IMR-90 (cell line): ENCODE measurements at regions not wholly inside any gene's neighbourhood (a gene's known extent, or its start where the extent isn't known, plus 50 kb on each side); places are given as distances from the start of the nearest gene placed in this dataset.

ENCODE experiments used
- ATAC-seq: fragments of 200-7000 bp; cut with Tn5 transposase; 2 replicates; pipeline ENCODE4 v1.9.1; 2020; ENCODE audit warnings: low read depth, mild to moderate bottlenecking, moderate library complexity
- BruUV-seq: library from RNA; stranded (reverse); fragments of 400-500 nt; replicated peaks from 2 replicates; lab custom pipeline; 2021; lab: Mats Ljungman, UMichigan
- CTCF ChIA-PET: fragments of 300-600 bp; formaldehyde crosslinking; extraction: SDS; loops from one replicate; lab custom pipeline; 2021; ENCODE audit warnings: antibody characterized with exemption; lab: Yijun Ruan, JAX
- POLR2A ChIA-PET: fragments of 300-600 bp; sonication (Branson Sonifier 250); formaldehyde crosslinking; loops from one replicate; lab custom pipeline; 2022; ENCODE audit warnings: antibody characterized with exemption; ENCODE audit not compliant: unreplicated experiment; lab: Charles Lee
- DNase-seq: peaks from one replicate; pipeline ENCODE4 v3.0.0; 2013
- H2AFZ ChIP-seq: replicated peaks from 2 replicates; pipeline ENCODE3; 2013; ENCODE audit warnings: low read length, mild to moderate bottlenecking; ENCODE audit not compliant: poor library complexity
- H2AK5ac ChIP-seq: 2 replicates; pipeline ENCODE4 v1.6.1; 2013; ENCODE audit warnings: low read depth, low read length, inconsistent platforms
- H2AK9ac ChIP-seq: replicated peaks from 2 replicates; pipeline ENCODE3; 2013; ENCODE audit warnings: mild to moderate bottlenecking, low read depth, low read length, moderate library complexity; ENCODE audit not compliant: poor library complexity
- H2BK120ac ChIP-seq: 2 replicates; pipeline ENCODE4 v1.6.1; 2013; ENCODE audit warnings: low read depth, low read length, inconsistent platforms
- H2BK15ac ChIP-seq: 3 replicates; pipeline ENCODE4 v1.6.1; 2013; ENCODE audit warnings: low read depth, low read length, inconsistent platforms
- H2BK20ac ChIP-seq: 2 replicates; pipeline ENCODE4 v1.6.1; 2013; ENCODE audit warnings: low read depth, mild to moderate bottlenecking, inconsistent platforms, low read length, moderate library complexity
- H2BK5ac ChIP-seq: 2 replicates; pipeline ENCODE4 v1.6.1; 2013; ENCODE audit warnings: mild to moderate bottlenecking, low read depth, low read length, inconsistent platforms; ENCODE audit not compliant: poor library complexity, severe bottlenecking
- H3K14ac ChIP-seq: replicated peaks from 2 replicates; pipeline ENCODE4 v1.6.1; 2013; ENCODE audit warnings: low read depth, low read length, inconsistent platforms
- H3K18ac ChIP-seq: 2 replicates; pipeline ENCODE4 v1.6.1; 2013; ENCODE audit warnings: low read depth, low read length, control low read depth
- H3K23ac ChIP-seq: 2 replicates; pipeline ENCODE4 v1.6.1; 2013; ENCODE audit warnings: low read depth, low read length, inconsistent platforms
- H3K27ac ChIP-seq: 2 replicates; pipeline ENCODE4 v1.5.1; 2013; ENCODE audit warnings: mild to moderate bottlenecking, control low read depth, low read length; ENCODE audit not compliant: insufficient read depth
- H3K27me3 ChIP-seq: 2 replicates; pipeline ENCODE4 v1.6.1; 2013; ENCODE audit warnings: low read length; ENCODE audit not compliant: control insufficient read depth, insufficient read depth
- H3K36me3 ChIP-seq: 2 replicates; pipeline ENCODE4 v1.6.1; 2013; ENCODE audit warnings: low read length, mixed read lengths; ENCODE audit not compliant: control insufficient read depth, insufficient read depth
- H3K4ac ChIP-seq: 2 replicates; pipeline ENCODE4 v1.6.1; 2013; ENCODE audit warnings: low read depth, low read length, inconsistent platforms
- H3K4me1 ChIP-seq: 2 replicates; pipeline ENCODE4 v1.6.1; 2013; ENCODE audit warnings: low read length, mixed read lengths; ENCODE audit not compliant: control insufficient read depth, insufficient read depth
- H3K4me2 ChIP-seq: 2 replicates; pipeline ENCODE4 v1.6.1; 2013; ENCODE audit warnings: low read depth, mild to moderate bottlenecking, control low read depth, low read length, moderate library complexity
- H3K4me3 ChIP-seq: 2 replicates; pipeline ENCODE4 v1.5.1; 2013; ENCODE audit warnings: low read depth, mild to moderate bottlenecking, control low read depth, low read length, moderate library complexity; ENCODE audit not compliant: insufficient read depth
- H3K56ac ChIP-seq: 2 replicates; pipeline ENCODE4 v1.6.1; 2013; ENCODE audit warnings: low read length, inconsistent platforms; ENCODE audit not compliant: insufficient read depth; ENCODE audit errors: extremely low read depth
- H3K79me1 ChIP-seq, 2 experiments: 2 replicates each; pipeline ENCODE4 v1.6.1; 2013; ENCODE audit warnings: low read length in 2 of 2, inconsistent platforms in 1 of 2, low read depth in 1 of 2
- H3K9ac ChIP-seq: 2 replicates; pipeline ENCODE4 v1.6.1; 2013; ENCODE audit warnings: low read depth, low read length, control low read depth
- H3K9me1 ChIP-seq: 2 replicates; pipeline ENCODE4 v1.6.1; 2013; ENCODE audit warnings: low read length, inconsistent platforms; ENCODE audit not compliant: insufficient read depth
- H3K9me3 ChIP-seq: 2 replicates; pipeline ENCODE4 v1.6.1; 2013; ENCODE audit warnings: low read length; ENCODE audit not compliant: control insufficient read depth, insufficient read depth
- H4K20me1 ChIP-seq: 2 replicates; pipeline ENCODE4 v1.6.1; 2013; ENCODE audit warnings: low read length, inconsistent platforms; ENCODE audit not compliant: insufficient read depth
- H4K5ac ChIP-seq: 2 replicates; pipeline ENCODE4 v1.6.1; 2013; ENCODE audit warnings: mild to moderate bottlenecking, low read depth, low read length, control low read depth
- H4K8ac ChIP-seq, 2 experiments: 2 replicates each; pipeline ENCODE4 v1.6.1; 2013; ENCODE audit warnings: low read depth in 2 of 2, low read length in 2 of 2, control low read depth in 1 of 2, inconsistent platforms in 1 of 2
- H4K91ac ChIP-seq: 2 replicates; pipeline ENCODE4 v1.6.1; 2013; ENCODE audit warnings: low read depth, low read length, inconsistent platforms; ENCODE audit not compliant: insufficient read depth
- BHLHE40 ChIP-seq: fragments of 150-350 bp; IDR thresholded peaks from 2 replicates; pipeline ENCODE4 v1.6.1; 2016; ENCODE audit warnings: mild to moderate bottlenecking, low read depth, low read length
- CEBPB ChIP-seq: IDR thresholded peaks from 2 replicates; pipeline ENCODE4 v1.6.1; 2012; ENCODE audit warnings: low read depth, low read length, improper control_type of control experiment
- CHD1 ChIP-seq: IDR thresholded peaks from 2 replicates; pipeline ENCODE4 v1.6.1; 2012; ENCODE audit warnings: low read depth, low read length, improper control_type of control experiment
- FOS ChIP-seq: fragments of 150-350 bp; IDR thresholded peaks from 2 replicates; pipeline ENCODE4 v1.6.1; 2016; ENCODE audit warnings: low read depth, low read length
- MAFK ChIP-seq: IDR thresholded peaks from 2 replicates; pipeline ENCODE4 v1.6.1; 2012; ENCODE audit warnings: low read depth, low read length, improper control_type of control experiment
- MAZ ChIP-seq: IDR thresholded peaks from 2 replicates; pipeline ENCODE4 v1.6.1; 2012; ENCODE audit warnings: low read depth, mild to moderate bottlenecking, low read length, improper control_type of control experiment, moderate library complexity, borderline replicate concordance
- MXI1 ChIP-seq: IDR thresholded peaks from 2 replicates; pipeline ENCODE4 v1.6.1; 2012; ENCODE audit warnings: low read depth, mild to moderate bottlenecking, low read length, moderate library complexity, borderline replicate concordance
- NFE2L2 ChIP-seq: fragments of 150-350 bp; IDR thresholded peaks from 2 replicates; pipeline ENCODE4 v1.6.1; 2016; ENCODE audit warnings: low read depth, mild to moderate bottlenecking, low read length
- POLR2A ChIP-seq: IDR thresholded peaks from 2 replicates; pipeline ENCODE4 v1.6.1; 2012; ENCODE audit warnings: mild to moderate bottlenecking, low read depth, low read length
- RAD21 ChIP-seq: IDR thresholded peaks from 2 replicates; pipeline ENCODE4 v1.6.1; 2012; ENCODE audit warnings: low read length, improper control_type of control experiment
- RCOR1 ChIP-seq: IDR thresholded peaks from 2 replicates; pipeline ENCODE4 v1.6.1; 2012; ENCODE audit warnings: mild to moderate bottlenecking, low read length, improper control_type of control experiment; ENCODE audit not compliant: insufficient replicate concordance
- RFX5 ChIP-seq: IDR thresholded peaks from 2 replicates; pipeline ENCODE4 v1.8.0; 2012; ENCODE audit warnings: low read depth, mild to moderate bottlenecking, low read length, moderate library complexity
- SMC3 ChIP-seq: fragments of 150-350 bp; IDR thresholded peaks from 2 replicates; pipeline ENCODE4 v1.6.1; 2016; ENCODE audit warnings: low read depth, mild to moderate bottlenecking, antibody characterized with exemption, low read length, moderate library complexity
- USF2 ChIP-seq: fragments of 150-350 bp; IDR thresholded peaks from 2 replicates; pipeline ENCODE4 v1.6.1; 2017; ENCODE audit warnings: mild to moderate bottlenecking, antibody characterized with exemption, low read length, low read depth
- WGBS, 2 experiments: methylation state at CpG; one replicate each; pipeline versions ENCODE4 v1.1.5 to v1.1.7; 2013; ENCODE audit warnings: missing lambda C conversion rate in 2 of 2; ENCODE audit not compliant: insufficient read length in 1 of 2; ENCODE audit errors: extremely low coverage in 2 of 2; 5-methylcytosine and 5-hydroxymethylcytosine counted together
- dilution Hi-C: fragments of 300-500 bp; cut with HindIII; formaldehyde crosslinking; loops from one replicate; pipeline ENCODE4 v1.14.3; 2018; ENCODE audit warnings: low sequenced_read_pairs; ENCODE audit not compliant: unreplicated experiment
- in situ Hi-C: fragments of 300-500 bp; cut with MboI; formaldehyde crosslinking; loops from 3 replicates; pipeline ENCODE4 v1.14.3; 2019; ENCODE audit warnings: low sequenced_read_pairs, inconsistent platforms, mixed read lengths
- intact Hi-C: fragments of 100-400 bp; cut with micrococcal nuclease; formaldehyde crosslinking; loops from 2 replicates; pipeline ENCODE4 v1.10.0; 2022
- TF ChIP-seq, protein P1 (sequence below): conservative IDR thresholded peaks from 2 replicates; pipeline ENCODE4 v1.5.1; 2012; ENCODE audit warnings: mild to moderate bottlenecking, low read depth, low read length, improper control_type of control experiment
- TF ChIP-seq, protein P2 (sequence below): fragments of 150-350 bp; IDR thresholded peaks from 2 replicates; pipeline ENCODE4 v1.6.1; 2016; ENCODE audit warnings: low read depth, mild to moderate bottlenecking, low read length, moderate library complexity, borderline replicate concordance

DNA sequence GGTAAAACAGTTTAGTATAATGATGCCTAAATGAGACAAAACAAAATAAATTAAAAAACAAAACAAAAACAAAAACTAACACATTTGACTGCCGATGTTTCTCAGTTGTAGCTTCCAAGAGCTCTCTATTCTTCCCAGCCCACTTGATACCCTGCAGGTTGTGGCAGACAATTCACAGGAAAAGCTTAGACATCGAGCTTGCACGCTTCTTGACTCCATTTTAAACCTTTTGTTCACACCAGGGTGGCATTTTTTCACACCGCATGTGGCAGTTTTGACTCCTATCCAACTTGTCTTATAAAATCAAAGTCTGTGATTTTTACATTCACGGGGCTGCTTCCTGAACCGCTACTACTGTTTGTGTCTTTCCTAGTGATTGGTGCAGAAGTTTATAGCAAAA is 575.9 kb downstream of the USP25 start:
- Histone ChIP-seq H2BK120ac (no peak overlapping the region), H3K4me1 (no peaks in the 10 kb centered on the region), H4K91ac (no peak overlapping the region), H2BK20ac (no peak overlapping the region), H3K14ac (no peak overlapping the region), H4K20me1 (no peaks in the 10 kb centered on the region), H3K27me3 (no peaks in the 10 kb centered on the region), H3K9ac (no peak overlapping the region), H3K79me1 (no peaks in the 10 kb centered on the region), H3K27ac (no peak overlapping the region), H3K18ac (no peak overlapping the region), H4K8ac (no peak overlapping the region), H3K9me1 (no peaks in the 10 kb centered on the region), H3K56ac (no peak overlapping the region), H3K9me3 (no peaks in the 10 kb centered on the region), H2AK5ac (no peak overlapping the region), H2BK5ac (no peak overlapping the region), H3K36me3 (no peaks in the 10 kb centered on the region), H2AFZ (no peak overlapping the region), H3K4ac (no peak overlapping the region), H2AK9ac (no peak overlapping the region), H3K4me3 (no peak overlapping the region), H3K4me2 (no peak overlapping the region), H3K23ac (no peak overlapping the region), H4K5ac (no peak overlapping the region), H2BK15ac (no peak overlapping the region)
- CTCF ChIA-PET, result no interaction called here
- in situ Hi-C loops (no loop called here), dilution Hi-C loops (no loop called here), intact Hi-C loops (no loop called here)
- POLR2A ChIA-PET, result no interaction called here
- DNase-seq (no peak), ATAC-seq (no peak)
- BruUV-seq, result no TSS peak
- WGBS, 2 experiments, result no CpG with 5 or more reads among the region's 6 CpGs
- TF ChIP-seq MAFK (no peak), SMC3 (no peak), MXI1 (no peak), CHD1 (no peak), POLR2A (no peak), RFX5 (no peak), USF2 (no peak), FOS (no peak), RAD21 (no peak), RCOR1 (no peak), BHLHE40 (no peak), NFE2L2 (no peak), CEBPB (no peak), MAZ (no peak)
- TF ChIP-seq, protein P1, sequence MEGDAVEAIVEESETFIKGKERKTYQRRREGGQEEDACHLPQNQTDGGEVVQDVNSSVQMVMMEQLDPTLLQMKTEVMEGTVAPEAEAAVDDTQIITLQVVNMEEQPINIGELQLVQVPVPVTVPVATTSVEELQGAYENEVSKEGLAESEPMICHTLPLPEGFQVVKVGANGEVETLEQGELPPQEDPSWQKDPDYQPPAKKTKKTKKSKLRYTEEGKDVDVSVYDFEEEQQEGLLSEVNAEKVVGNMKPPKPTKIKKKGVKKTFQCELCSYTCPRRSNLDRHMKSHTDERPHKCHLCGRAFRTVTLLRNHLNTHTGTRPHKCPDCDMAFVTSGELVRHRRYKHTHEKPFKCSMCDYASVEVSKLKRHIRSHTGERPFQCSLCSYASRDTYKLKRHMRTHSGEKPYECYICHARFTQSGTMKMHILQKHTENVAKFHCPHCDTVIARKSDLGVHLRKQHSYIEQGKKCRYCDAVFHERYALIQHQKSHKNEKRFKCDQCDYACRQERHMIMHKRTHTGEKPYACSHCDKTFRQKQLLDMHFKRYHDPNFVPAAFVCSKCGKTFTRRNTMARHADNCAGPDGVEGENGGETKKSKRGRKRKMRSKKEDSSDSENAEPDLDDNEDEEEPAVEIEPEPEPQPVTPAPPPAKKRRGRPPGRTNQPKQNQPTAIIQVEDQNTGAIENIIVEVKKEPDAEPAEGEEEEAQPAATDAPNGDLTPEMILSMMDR, result no peak
- TF ChIP-seq, protein P2, sequence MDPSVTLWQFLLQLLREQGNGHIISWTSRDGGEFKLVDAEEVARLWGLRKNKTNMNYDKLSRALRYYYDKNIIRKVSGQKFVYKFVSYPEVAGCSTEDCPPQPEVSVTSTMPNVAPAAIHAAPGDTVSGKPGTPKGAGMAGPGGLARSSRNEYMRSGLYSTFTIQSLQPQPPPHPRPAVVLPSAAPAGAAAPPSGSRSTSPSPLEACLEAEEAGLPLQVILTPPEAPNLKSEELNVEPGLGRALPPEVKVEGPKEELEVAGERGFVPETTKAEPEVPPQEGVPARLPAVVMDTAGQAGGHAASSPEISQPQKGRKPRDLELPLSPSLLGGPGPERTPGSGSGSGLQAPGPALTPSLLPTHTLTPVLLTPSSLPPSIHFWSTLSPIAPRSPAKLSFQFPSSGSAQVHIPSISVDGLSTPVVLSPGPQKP, result no peak
